ENCODE measurements at regions not wholly inside any gene's neighbourhood (a gene's known extent, or its start where the extent isn't known, plus 50 kb on each side); places are given as distances from the start of the nearest gene placed in this dataset.

- TF ChIP-seq CTCF (IDR thresholded peaks at IDR 0.05; ENCODE audit: low read depth, low read length) (no peak), POLR2A (IDR thresholded peaks at IDR 0.05; ENCODE audit: extremely low read depth, insufficient read length) (no peak)
Observed at GRCh38 chr3:135560847-135561246, 404.7 kb upstream of the PPP2R3A start.
